Keratinocyte (primary cell): ENCODE measurements at regions not wholly inside any gene's neighbourhood (a gene's known extent, or its start where the extent isn't known, plus 50 kb on each side); places are given as distances from the start of the nearest gene placed in this dataset.

Source experiments
- DNase-seq: peaks from one replicate; pipeline ENCODE4 v3.0.0-alpha.2; 2011; ENCODE audit warnings: low read depth, missing footprints, low spot score
- FAIRE-seq: peaks from 2 replicates; lab custom pipeline; 2011; peaks lifted over from hg19 to GRCh38; lab: Jason Lieb, UNC
- H2AFZ ChIP-seq: 2 replicates; pipeline ENCODE4 v1.6.0; 2012; ENCODE audit warnings: low read length, control low read depth, inconsistent platforms; ENCODE audit not compliant: control insufficient read depth
- H3K27ac ChIP-seq: 2 replicates; pipeline ENCODE4 v1.5.1; 2011; ENCODE audit warnings: low read length; ENCODE audit not compliant: control insufficient read depth, insufficient read depth
- H3K27me3 ChIP-seq: 3 replicates; pipeline ENCODE4 v1.6.0; 2011; ENCODE audit warnings: low read length; ENCODE audit not compliant: control insufficient read depth, insufficient read depth; ENCODE audit errors: extremely low read depth
- H3K36me3 ChIP-seq, 2 experiments: 2 replicates in 1 of 2; 3 replicates in 1 of 2; pipeline ENCODE4 v1.5.1; 2011; ENCODE audit warnings: low read length in 2 of 2, mild to moderate bottlenecking in 1 of 2; ENCODE audit not compliant: control insufficient read depth in 2 of 2, insufficient read depth in 2 of 2; ENCODE audit errors: extremely low read depth in 1 of 2
- H3K4me1 ChIP-seq: 3 replicates; pipeline ENCODE4 v1.5.1; 2011; ENCODE audit warnings: low read length; ENCODE audit not compliant: control insufficient read depth, insufficient read depth; ENCODE audit errors: extremely low read depth
- H3K4me2 ChIP-seq: 3 replicates; pipeline ENCODE4 v1.6.0; 2011; ENCODE audit warnings: low read depth, low read length; ENCODE audit not compliant: control insufficient read depth, insufficient read depth; ENCODE audit errors: extremely low read depth
- H3K4me3 ChIP-seq, 3 experiments: fragments of 200-600 bp in 1 of 3; sonication (generic) in 1 of 3; 2 replicates in 2 of 3; 3 replicates in 1 of 3; pipeline ENCODE4 v1.5.1; 2011 to 2016; ENCODE audit warnings: low read length in 3 of 3, mild to moderate bottlenecking in 3 of 3, control low read depth in 2 of 3, inconsistent platforms in 1 of 3, low read depth in 1 of 3, mixed read lengths in 1 of 3, mixed run types in 1 of 3, moderate library complexity in 1 of 3; ENCODE audit not compliant: control insufficient read depth in 2 of 3, insufficient read depth in 2 of 3; ENCODE audit errors: extremely low read depth in 1 of 3
- H3K79me2 ChIP-seq: 2 replicates; pipeline ENCODE4 v1.6.0; 2012; ENCODE audit warnings: low read length; ENCODE audit not compliant: control insufficient read depth, insufficient read depth
- H3K9ac ChIP-seq: 3 replicates; pipeline ENCODE4 v1.6.0; 2011; ENCODE audit warnings: low read length; ENCODE audit not compliant: control insufficient read depth, insufficient read depth; ENCODE audit errors: extremely low read depth
- H3K9me1 ChIP-seq: 3 replicates; pipeline ENCODE4 v1.6.0; 2011; ENCODE audit warnings: low read length; ENCODE audit not compliant: control insufficient read depth, insufficient read depth; ENCODE audit errors: extremely low read depth
- H3K9me3 ChIP-seq: 2 replicates; pipeline ENCODE4 v1.5.1; 2012; ENCODE audit warnings: low read depth, low read length; ENCODE audit not compliant: control insufficient read depth
- H4K20me1 ChIP-seq: 3 replicates; pipeline ENCODE4 v1.6.0; 2011; ENCODE audit warnings: low read length; ENCODE audit not compliant: control insufficient read depth, insufficient read depth; ENCODE audit errors: extremely low read depth
- CTCF ChIP-seq, 3 experiments: IDR thresholded peaks in 1 of 3; conservative IDR thresholded peaks in 1 of 3; optimal IDR thresholded peaks in 1 of 3; 2 replicates in 2 of 3; 3 replicates in 1 of 3; pipeline versions ENCODE3 to v1.5.1; 2011; ENCODE audit warnings: low read length in 3 of 3, mild to moderate bottlenecking in 3 of 3, moderate library complexity in 2 of 3, control low read depth in 1 of 3, inconsistent platforms in 1 of 3; ENCODE audit not compliant: insufficient read depth in 2 of 3; ENCODE audit errors: extremely low read depth in 1 of 3
- EZH2 ChIP-seq: IDR thresholded peaks from one replicate; pipeline ENCODE4 v1.6.1; 2012; ENCODE audit warnings: inconsistent platforms, mild to moderate bottlenecking, low read length, moderate library complexity
- dilution Hi-C: fragments of 300-500 bp; cut with MboI; formaldehyde crosslinking; loops from one replicate; pipeline ENCODE4 v1.7.0; 2020; ENCODE audit warnings: low sequenced_read_pairs; ENCODE audit not compliant: extremely low pct_ligation_motif_present

- Histone ChIP-seq H3K4me2 (no peak overlapping the region), H2AFZ (no peak overlapping the region), H3K27me3 (no peaks in the 10 kb centered on the region), H3K9me1 (no peaks in the 10 kb centered on the region), H3K27ac (no peak overlapping the region), H3K4me3 (no peak overlapping the region), H3K9me3 (no peaks in the 10 kb centered on the region), H3K36me3 (no peaks in the 10 kb centered on the region), H4K20me1 (no peaks in the 10 kb centered on the region), H3K79me2 (no peaks in the 10 kb centered on the region), H3K9ac (no peak overlapping the region), H3K4me1 (no peaks in the 10 kb centered on the region)
- FAIRE-seq (peak; percentile 29), DNase-seq (no peak)
- TF ChIP-seq CTCF (optimal IDR thresholded peaks at IDR 0.05 in 1 of 3, IDR thresholded peaks at IDR 0.05 in 1 of 3, conservative IDR thresholded peaks at IDR 0.05 in 1 of 3; ENCODE audit: extremely low read depth in 1 of 3, insufficient read depth in 2 of 3, low read length in 3 of 3): no peak
- no peak for TF ChIP-seq EZH2
- dilution Hi-C loops: no loop called here
Observed at GRCh38 chr5:159422361-159422760, 92.1 kb upstream of the IL12B start.

DNA sequence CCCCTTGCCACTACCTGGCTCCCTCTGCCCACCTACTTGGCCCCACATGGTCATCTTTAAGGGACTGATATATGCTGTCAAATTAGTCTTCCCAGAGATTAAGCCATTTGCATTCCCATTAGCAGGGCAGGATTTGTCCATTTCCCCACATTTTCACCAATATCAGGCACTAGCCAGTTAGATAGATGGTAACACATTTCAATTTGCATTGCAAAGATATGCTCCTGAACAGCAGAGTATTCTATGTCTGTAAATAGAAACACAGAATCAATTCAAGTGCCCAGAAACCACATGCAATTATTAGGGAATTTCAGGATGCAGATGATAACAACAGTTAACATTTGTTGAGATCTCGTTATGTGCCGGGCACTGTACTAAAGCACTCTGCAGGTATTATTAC, 92.6 kb upstream of the IL12B start:
- no peak for FAIRE-seq
- H3K27me3 ChIP-seq: no peaks in the 10 kb centered on the region
- H3K79me2 ChIP-seq: no peaks in the 10 kb centered on the region
- H3K9ac ChIP-seq: no peak overlapping the region
- dilution Hi-C loops: no loop called here
- no peaks in the 10 kb centered on the region for H3K36me3 ChIP-seq
- DNase-seq: no peak
- no peak overlapping the region for H3K4me3 ChIP-seq
- H3K9me1 ChIP-seq: no peaks in the 10 kb centered on the region
- H3K27ac ChIP-seq: no peak overlapping the region
- H3K4me2 ChIP-seq: no peak overlapping the region
- no peak overlapping the region for H2AFZ ChIP-seq
- H3K9me3 ChIP-seq: no peaks in the 10 kb centered on the region
- TF ChIP-seq CTCF (optimal IDR thresholded peaks at IDR 0.05 in 1 of 3, IDR thresholded peaks at IDR 0.05 in 1 of 3, conservative IDR thresholded peaks at IDR 0.05 in 1 of 3; ENCODE audit: extremely low read depth in 1 of 3, insufficient read depth in 2 of 3, low read length in 3 of 3) (no peak), EZH2 (no peak)
- no peaks in the 10 kb centered on the region for H3K4me1 ChIP-seq
- H4K20me1 ChIP-seq: no peaks in the 10 kb centered on the region
